ENCODE measurements at regions not wholly inside any gene's neighbourhood (a gene's known extent, or its start where the extent isn't known, plus 50 kb on each side); places are given as distances from the start of the nearest gene placed in this dataset.
"Not testable (repeated sequence)": the region's sequence is repeated elsewhere in the genome, so short reads cannot be mapped to it uniquely, and the experiment has no call there.

DNA sequence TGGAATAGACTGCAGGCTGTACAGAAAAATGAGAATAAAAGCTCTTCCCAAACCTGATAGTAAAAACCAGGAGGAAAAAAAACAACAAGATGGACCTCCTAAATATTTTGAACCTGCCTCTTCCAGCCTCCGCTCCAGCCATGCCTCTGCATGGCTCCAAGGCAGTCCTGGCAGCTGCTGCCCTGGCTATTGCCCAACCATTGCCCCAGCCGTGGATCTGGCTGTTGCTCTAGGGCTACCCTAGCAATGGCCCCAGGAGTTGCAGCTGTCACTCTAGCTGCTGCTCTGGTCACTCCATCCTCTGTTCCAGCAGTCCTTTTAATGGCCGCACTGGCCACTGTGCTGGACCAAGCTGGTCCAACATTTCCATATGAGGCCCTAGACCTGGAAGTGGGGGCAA, 1756.0 kb downstream of the C4orf33 start:
- no peak for FAIRE-seq

GRCh38 chr4:130855533-130855932, 1759.6 kb downstream of the C4orf33 start:
- no peak for FAIRE-seq

DNA sequence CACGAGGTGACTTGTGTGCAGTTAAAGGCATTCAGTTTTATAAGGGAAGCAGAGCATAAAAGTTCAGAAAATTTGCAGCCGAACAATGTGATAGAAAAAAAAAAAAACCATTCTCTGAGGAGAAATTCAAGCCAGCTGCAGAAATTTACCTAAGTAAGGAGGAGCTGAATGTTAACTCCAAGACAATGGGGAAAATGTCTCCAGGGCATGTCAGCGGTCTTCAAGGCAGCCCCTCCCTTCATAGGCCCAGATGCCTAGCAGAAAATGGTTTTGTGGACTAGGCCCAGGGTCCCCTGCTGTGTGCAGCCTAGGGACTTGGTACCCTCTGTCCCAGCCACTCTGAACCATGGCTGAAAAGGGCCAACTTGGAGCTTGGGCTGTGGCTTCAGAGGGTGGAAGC, 1764.0 kb downstream of the C4orf33 start:
- FAIRE-seq, result no peak

DNA sequence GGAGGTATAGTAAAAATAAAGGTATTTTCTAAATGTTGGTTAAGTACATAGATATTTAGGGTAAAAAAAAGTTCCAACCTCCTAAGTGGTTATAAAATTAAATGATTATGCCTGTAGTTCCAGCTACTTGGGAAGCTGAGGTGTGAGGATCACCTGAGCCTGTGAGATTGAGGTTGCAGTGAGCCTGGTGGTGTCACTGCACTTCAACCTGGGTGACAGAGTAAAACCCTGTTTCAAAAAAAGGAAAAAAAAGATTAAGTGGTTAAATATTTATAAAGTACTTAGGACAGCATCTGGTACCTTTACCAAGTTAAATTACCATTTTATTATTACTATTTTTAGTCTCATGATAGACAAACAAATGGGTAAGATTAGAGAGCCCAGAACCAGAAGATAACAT, 1801.0 kb downstream of the C4orf33 start:
- FAIRE-seq, result no peak

GRCh38 chr4:130901321-130901720, 1805.4 kb downstream of the C4orf33 start:
- no peak for FAIRE-seq

GRCh38 chr4:130922955-130923354, 1827.0 kb downstream of the C4orf33 start:
- no peak for FAIRE-seq

GRCh38 chr4:130955520-130955919, 1859.6 kb downstream of the C4orf33 start:
- FAIRE-seq, result no peak

- FAIRE-seq, result no peak
Observed at GRCh38 chr4:130985371-130985770, 1889.4 kb downstream of the C4orf33 start.

- no peak for FAIRE-seq
Observed at GRCh38 chr4:130995988-130996387, 1900.0 kb downstream of the C4orf33 start.

- no peak for FAIRE-seq
Observed at GRCh38 chr4:131001371-131001770, 1905.4 kb downstream of the C4orf33 start.

- no peak for FAIRE-seq
Observed at GRCh38 chr4:131002132-131002531, 1906.2 kb downstream of the C4orf33 start.

DNA sequence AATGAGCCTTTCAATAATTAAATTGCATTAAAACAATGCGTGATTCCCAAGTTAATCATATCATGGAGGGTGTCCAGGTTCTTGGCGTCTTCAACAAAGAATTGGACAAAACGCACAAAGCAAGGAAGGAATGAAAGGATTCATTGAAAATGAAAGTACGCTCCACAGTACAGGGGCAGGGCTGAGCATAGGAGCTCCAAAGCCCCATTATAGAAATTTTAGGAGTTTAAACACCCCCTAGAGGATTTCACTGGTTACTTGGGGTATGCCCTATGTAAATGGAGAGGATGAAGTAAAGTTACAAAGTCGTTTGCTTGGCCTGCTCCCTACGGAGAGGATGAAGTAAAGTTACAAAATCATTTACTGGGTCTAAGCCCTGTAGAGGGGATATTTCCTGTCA, 1910.4 kb downstream of the C4orf33 start:
- no peak for FAIRE-seq

- not testable (repeated sequence) for FAIRE-seq
Observed at GRCh38 chr4:131011961-131012360, 1916.0 kb downstream of the C4orf33 start.

DNA sequence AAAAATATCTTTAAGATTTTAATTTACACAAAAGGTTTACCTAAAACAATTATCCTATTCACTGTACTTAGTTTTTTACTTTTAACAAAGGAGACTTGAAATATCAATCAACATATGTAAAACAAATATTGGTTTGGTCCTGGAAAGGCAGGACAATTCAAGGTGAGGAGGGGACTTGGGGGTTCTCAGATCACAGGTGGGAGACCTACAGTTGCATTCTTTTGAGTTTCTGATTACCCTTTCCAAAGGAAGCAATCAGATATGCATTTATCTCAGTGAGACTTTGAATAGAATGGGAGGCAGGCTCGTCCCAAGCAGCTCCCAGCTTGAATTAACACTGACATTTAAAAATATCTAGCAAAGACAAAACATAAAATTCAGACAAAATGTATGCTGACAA, 1917.3 kb downstream of the C4orf33 start:
- no peak for FAIRE-seq

GRCh38 chr4:131026771-131027170, 1930.8 kb downstream of the C4orf33 start:
- no peak for FAIRE-seq

- FAIRE-seq, result no peak
Observed at GRCh38 chr4:131044368-131044767, 1948.4 kb downstream of the C4orf33 start.

DNA sequence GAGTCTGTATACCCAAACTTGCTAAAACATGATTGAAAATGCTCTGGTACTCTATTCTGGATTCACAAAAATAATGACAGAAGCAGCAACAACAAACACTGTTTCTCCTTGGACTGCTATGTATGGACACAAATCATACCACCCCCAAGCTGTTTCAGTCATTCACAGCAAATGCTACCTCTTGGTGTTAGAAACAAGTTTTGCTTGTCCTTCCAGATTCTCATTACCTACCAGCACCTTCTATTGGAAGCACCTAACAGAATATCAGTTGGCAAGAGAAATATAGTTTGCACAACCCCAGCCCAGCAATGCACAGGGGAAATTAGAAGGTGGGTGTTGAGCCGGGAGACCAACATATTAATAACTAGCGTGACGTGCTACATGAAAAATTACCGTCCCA, 1950.9 kb downstream of the C4orf33 start:
- FAIRE-seq, result no peak

GRCh38 chr4:131052646-131053045, 1956.7 kb downstream of the C4orf33 start:
- FAIRE-seq, result no peak

DNA sequence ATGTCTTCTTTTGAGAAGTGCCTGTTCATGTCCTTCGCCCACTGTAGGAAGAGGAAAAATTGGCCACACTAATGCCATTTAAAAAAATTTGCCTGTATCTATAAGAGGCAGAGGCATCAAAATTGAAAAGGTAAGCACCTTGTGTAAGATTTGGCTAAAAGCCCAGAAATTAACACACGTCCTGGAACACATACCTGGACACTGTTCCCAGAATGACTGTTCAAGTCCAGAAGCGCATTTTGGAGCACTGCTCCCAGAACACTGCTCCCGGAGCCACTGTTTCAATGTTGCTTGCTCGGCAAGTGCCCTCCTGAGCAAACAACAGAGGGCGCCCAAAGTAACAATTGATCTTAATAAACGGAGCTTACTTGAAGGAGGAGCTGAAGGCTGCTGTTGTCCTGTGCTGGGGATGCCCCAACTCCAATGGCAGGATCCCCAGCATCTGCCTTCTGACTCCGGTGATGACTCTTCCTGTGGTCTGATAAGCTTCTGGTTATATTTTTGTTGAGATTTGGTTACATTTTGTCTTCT, 1958.6 kb downstream of the C4orf33 start:
- FAIRE-seq, result no peak

DNA sequence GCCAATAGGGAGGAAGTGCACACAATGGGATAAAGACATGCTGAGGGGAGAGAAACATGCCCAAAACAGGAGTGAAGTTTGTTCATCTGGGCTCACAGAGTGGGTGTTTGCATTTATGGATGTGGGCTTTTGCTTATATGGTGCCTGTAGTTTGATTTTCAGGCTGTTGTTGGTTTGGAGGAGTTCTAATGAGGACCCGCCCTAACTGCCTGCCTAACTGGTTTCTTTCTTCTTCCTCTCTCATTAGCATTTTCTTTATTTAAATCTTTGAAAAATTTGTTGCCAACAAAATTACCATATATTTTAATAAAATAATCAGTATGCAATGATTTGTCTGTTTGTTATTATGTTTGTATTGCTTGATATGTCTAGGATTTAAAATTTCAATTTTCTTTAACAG, 1965.8 kb downstream of the C4orf33 start:
- FAIRE-seq, result no peak

DNA sequence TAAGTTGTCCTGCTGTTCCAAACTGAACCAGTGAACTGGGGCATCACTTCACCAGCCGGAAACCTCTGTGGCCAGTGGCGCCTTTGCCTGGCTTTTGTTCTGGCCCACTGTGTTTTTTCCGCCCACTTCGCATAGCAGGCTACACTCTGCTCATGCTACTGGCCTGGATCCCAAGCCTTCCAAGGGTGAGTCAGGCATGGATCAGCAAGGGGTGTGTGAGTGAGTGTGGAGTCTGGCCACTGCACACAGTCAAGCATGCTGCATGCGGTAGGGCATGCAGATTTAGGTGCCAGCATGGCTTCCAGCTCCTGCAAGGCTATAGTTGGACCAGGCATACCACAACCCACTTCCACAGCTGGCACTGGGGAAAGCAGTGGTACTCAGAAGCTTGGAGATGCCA, 1967.9 kb downstream of the C4orf33 start:
- FAIRE-seq, result no peak

- peak; percentile 15 for FAIRE-seq
Observed at GRCh38 chr4:131081069-131081468, 1985.1 kb downstream of the C4orf33 start.

DNA sequence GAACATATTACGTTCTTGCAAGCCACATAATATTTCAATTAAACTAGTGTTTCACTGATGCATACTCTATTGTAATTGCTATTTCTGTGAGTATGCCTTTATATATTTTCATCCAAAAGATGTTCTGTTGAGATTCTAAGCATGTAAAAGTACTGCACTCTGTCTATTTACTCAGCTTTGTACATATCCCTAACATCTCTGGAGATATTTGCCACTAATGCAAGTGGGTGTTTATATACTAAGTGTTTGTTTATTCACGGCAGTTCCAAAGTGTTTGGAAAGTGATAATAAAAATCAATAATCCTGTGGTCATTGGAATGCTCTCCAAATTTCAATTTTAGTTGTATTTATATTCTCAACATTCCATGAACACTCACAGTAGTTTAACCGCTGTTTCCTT, 1989.0 kb downstream of the C4orf33 start:
- FAIRE-seq, result no peak

DNA sequence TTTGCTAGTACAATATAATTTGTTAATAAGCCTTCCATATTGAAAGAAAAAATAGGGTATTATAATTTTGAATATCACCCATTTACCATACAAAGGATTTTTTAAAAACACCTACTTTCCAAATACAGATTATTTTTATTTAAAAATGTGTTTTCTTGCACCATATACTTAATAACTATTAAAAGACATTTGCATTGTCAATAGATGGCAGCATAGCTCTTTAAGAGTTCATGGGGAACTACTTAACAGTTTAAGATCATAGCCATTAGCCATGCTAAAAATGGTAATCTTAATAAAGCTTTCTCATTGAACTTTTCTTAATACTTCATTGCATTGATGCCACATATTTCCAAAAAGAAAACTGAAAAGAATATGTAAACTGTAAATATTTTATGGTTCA, 1995.9 kb downstream of the C4orf33 start:
- FAIRE-seq, result peak; percentile 95

- no peak for FAIRE-seq
Observed at GRCh38 chr4:131093303-131093702, 1997.4 kb downstream of the C4orf33 start.

DNA sequence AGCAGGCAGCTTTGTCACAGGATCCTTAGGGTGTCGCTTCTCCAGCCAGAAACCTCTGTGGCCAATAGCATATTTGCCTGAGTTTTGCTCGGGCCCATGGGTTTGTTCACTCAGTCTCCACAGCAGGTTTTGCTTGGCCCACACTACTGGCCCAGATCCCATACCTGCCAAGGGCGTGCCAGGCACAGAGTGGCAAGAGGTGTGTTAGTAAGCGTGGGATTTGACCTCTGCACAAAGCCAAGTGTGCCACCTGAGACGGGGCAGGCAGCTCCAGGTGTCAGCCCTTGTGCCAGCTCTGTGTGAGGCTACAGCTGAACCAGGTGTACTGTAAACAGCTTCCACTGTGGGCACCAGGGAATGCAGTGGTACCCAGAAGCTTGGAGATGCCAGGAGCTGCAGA, 2003.0 kb downstream of the C4orf33 start:
- FAIRE-seq, result no peak
